Urinary bladder (tissue), 3 donors: ENCODE measurements at regions not wholly inside any gene's neighbourhood (a gene's known extent, or its start where the extent isn't known, plus 50 kb on each side); places are given as distances from the start of the nearest gene placed in this dataset.

Experiments used
- DNase-seq: peaks from one replicate; pipeline ENCODE4 v3.0.0-alpha.2; 2015; ENCODE audit errors: extremely low spot score
- H3K27ac ChIP-seq: one replicate; pipeline ENCODE4 v1.5.1; 2013; ENCODE audit warnings: low read depth, mild to moderate bottlenecking, moderate library complexity
- H3K36me3 ChIP-seq: one replicate; pipeline ENCODE4 v1.6.1; 2013; ENCODE audit warnings: mild to moderate bottlenecking, moderate library complexity; ENCODE audit not compliant: insufficient read depth
- H3K4me1 ChIP-seq: one replicate; pipeline ENCODE4 v1.6.1; 2013; ENCODE audit warnings: mild to moderate bottlenecking, moderate library complexity; ENCODE audit not compliant: insufficient read depth
- H3K4me3 ChIP-seq: one replicate; pipeline ENCODE4 v1.5.1; 2013; ENCODE audit warnings: low read depth, low read length
- WGBS: extraction: QIAGEN DNeasy Blood & Tissue Kit; methylation state at CpG from one replicate; pipeline ENCODE4 v1.1.7; 2013; 5-methylcytosine and 5-hydroxymethylcytosine counted together
- donor health status: healthy with polysubstance abuse.
- donor health status: healthy.

GRCh38 chr11:104830508-104830907 lies 67.8 kb downstream of the CASP12 start:
- no peaks in the 10 kb centered on the region for H3K4me1 ChIP-seq
- no peaks in the 10 kb centered on the region for H3K36me3 ChIP-seq
- H3K27ac ChIP-seq, result no peak overlapping the region
- no peak overlapping the region for H3K4me3 ChIP-seq
- DNase-seq, result no peak
- WGBS, result 64% methylated on average over 5 of the region's 5 CpGs

GRCh38 chr11:104830080-104830479 lies 68.2 kb downstream of the CASP12 start:
- no peaks in the 10 kb centered on the region for H3K36me3 ChIP-seq
- H3K27ac ChIP-seq, result no peak overlapping the region
- no peak overlapping the region for H3K4me3 ChIP-seq
- no peaks in the 10 kb centered on the region for H3K4me1 ChIP-seq
- no peak for DNase-seq
- 23% methylated on average over 2 of the region's 2 CpGs for WGBS

- no peaks in the 10 kb centered on the region for H3K36me3 ChIP-seq
- H3K4me1 ChIP-seq, result no peaks in the 10 kb centered on the region
- no peak overlapping the region for H3K27ac ChIP-seq
- no peak overlapping the region for H3K4me3 ChIP-seq
- DNase-seq, result no peak
- WGBS, result 95% methylated on average over 1 of the region's 1 CpG
Observed at GRCh38 chr11:104826772-104827171, 71.5 kb downstream of the CASP12 start.

- 92% methylated on average over 1 of the region's 1 CpG for WGBS
- Histone ChIP-seq H3K27ac (no peak overlapping the region), H3K36me3 (no peaks in the 10 kb centered on the region)
Observed at GRCh38 chr11:104823657-104824056, 74.6 kb downstream of the CASP12 start.

GRCh38 chr11:104820431-104820830 lies 77.8 kb downstream of the CASP12 start:
- DNase-seq, result no peak
- 98% methylated on average over 2 of the region's 2 CpGs for WGBS
- Histone ChIP-seq H3K36me3 (no peaks in the 10 kb centered on the region), H3K4me3 (no peak overlapping the region), H3K4me1 (no peaks in the 10 kb centered on the region), H3K27ac (no peak overlapping the region)

More at GRCh38 chr11:104823657-104824056, 74.6 kb downstream of the CASP12 start:
- DNase-seq, result no peak
- H3K4me3 ChIP-seq, result no peak overlapping the region
- no peaks in the 10 kb centered on the region for H3K4me1 ChIP-seq

- Histone ChIP-seq H3K4me1 (no peaks in the 10 kb centered on the region), H3K4me3 (no peak overlapping the region), H3K36me3 (no peaks in the 10 kb centered on the region), H3K27ac (no peak overlapping the region)
- DNase-seq, result no peak
- WGBS, result 76% methylated on average over 4 of the region's 4 CpGs
Observed at GRCh38 chr11:104819603-104820002, 78.7 kb downstream of the CASP12 start.

- no peak for DNase-seq
- no peaks in the 10 kb centered on the region for H3K36me3 ChIP-seq
- no peaks in the 10 kb centered on the region for H3K4me1 ChIP-seq
- no peak overlapping the region for H3K4me3 ChIP-seq
- H3K27ac ChIP-seq, result no peak overlapping the region
Observed at GRCh38 chr11:104819107-104819506, 79.2 kb downstream of the CASP12 start.

GRCh38 chr11:104817973-104818372 lies 80.3 kb downstream of the CASP12 start:
- no peak overlapping the region for H3K27ac ChIP-seq
- no peak for DNase-seq

GRCh38 chr11:104813532-104813931 lies 84.7 kb downstream of the CASP12 start:
- 86% methylated on average over 2 of the region's 2 CpGs for WGBS
- Histone ChIP-seq H3K27ac (no peak overlapping the region), H3K4me3 (no peak overlapping the region), H3K36me3 (no peaks in the 10 kb centered on the region), H3K4me1 (no peaks in the 10 kb centered on the region)
- no peak for DNase-seq

More at GRCh38 chr11:104817973-104818372, 80.3 kb downstream of the CASP12 start:
- H3K4me1 ChIP-seq, result no peaks in the 10 kb centered on the region
- no peaks in the 10 kb centered on the region for H3K36me3 ChIP-seq
- 63% methylated on average over 3 of the region's 3 CpGs for WGBS
- H3K4me3 ChIP-seq, result no peak overlapping the region

GRCh38 chr11:104812103-104812788 lies 86.0 kb downstream of the CASP12 start:
- no peaks in the 10 kb centered on the region for H3K4me1 ChIP-seq
- no peak for DNase-seq
- WGBS, result 81% methylated on average over 8 of the region's 8 CpGs

GRCh38 chr11:104803776-104804175 lies 94.5 kb downstream of the CASP12 start:
- Histone ChIP-seq H3K4me1 (no peaks in the 10 kb centered on the region), H3K27ac (no peak overlapping the region), H3K36me3 (no peaks in the 10 kb centered on the region), H3K4me3 (no peak overlapping the region)
- DNase-seq, result no peak
- WGBS, result 65% methylated on average over 2 of the region's 2 CpGs

More at GRCh38 chr11:104812103-104812788, 86.0 kb downstream of the CASP12 start:
- no peak overlapping the region for H3K4me3 ChIP-seq
- H3K27ac ChIP-seq, result no peak overlapping the region
- H3K36me3 ChIP-seq, result no peaks in the 10 kb centered on the region

GRCh38 chr11:104799251-104799650 lies 99.0 kb downstream of the CASP12 start:
- no peak for DNase-seq
- Histone ChIP-seq H3K4me3 (no peak overlapping the region), H3K4me1 (no peaks in the 10 kb centered on the region), H3K36me3 (no peaks in the 10 kb centered on the region), H3K27ac (no peak overlapping the region)
- WGBS, result 95% methylated on average over 1 of the region's 1 CpG

- no peak for DNase-seq
- H3K4me1 ChIP-seq, result no peaks in the 10 kb centered on the region
- WGBS, result 66% methylated on average over 1 of the region's 1 CpG
- no peaks in the 10 kb centered on the region for H3K36me3 ChIP-seq
- no peak overlapping the region for H3K4me3 ChIP-seq
- no peak overlapping the region for H3K27ac ChIP-seq
Observed at GRCh38 chr11:104798789-104799188, 99.5 kb downstream of the CASP12 start.

- Histone ChIP-seq H3K36me3 (no peaks in the 10 kb centered on the region), H3K27ac (no peak overlapping the region), H3K4me1 (no peaks in the 10 kb centered on the region), H3K4me3 (no peak overlapping the region)
- DNase-seq, result no peak
Observed at GRCh38 chr11:104796301-104796700, 102.0 kb downstream of the CASP12 start.
